ENCODE measurements at regions not wholly inside any gene's neighbourhood (a gene's known extent, or its start where the extent isn't known, plus 50 kb on each side); places are given as distances from the start of the nearest gene placed in this dataset.
A peak's percentile ranks its signal among the peaks of the same experiment; 100 is the strongest.
"Not testable (repeated sequence)": the region's sequence is repeated elsewhere in the genome, so short reads cannot be mapped to it uniquely, and the experiment has no call there.

- Histone ChIP-seq H3K9ac (ENCODE audit: low read length) (no peak overlapping the region), H3K4me3 (ENCODE audit: low read length) (no peak overlapping the region), H3K36me3 (ENCODE audit: control insufficient read depth, insufficient read depth, low read length, severe bottlenecking) (no peaks in the 10 kb centered on the region), H3K4me1 (ENCODE audit: control insufficient read depth, insufficient read depth, low read length) (no peaks in the 10 kb centered on the region), H3K9me3 (ENCODE audit: control insufficient read depth, low read length) (no peaks in the 10 kb centered on the region), H3K27me3 (replicated peaks; ENCODE audit: control insufficient read depth, insufficient read depth, low read length) (peaks cover 7% of the 10 kb centered on the region)
- DNase-seq (ENCODE audit: low read depth): no peak
Measured at GRCh38 chrX:96575011-96575410, 109.6 kb upstream of the DIAPH2 start.

GRCh38 chrX:96576368-96576767 lies 108.3 kb upstream of the DIAPH2 start:
- Histone ChIP-seq H3K4me1 (ENCODE audit: control insufficient read depth, insufficient read depth, low read length) (no peaks in the 10 kb centered on the region), H3K36me3 (ENCODE audit: control insufficient read depth, insufficient read depth, low read length, severe bottlenecking) (no peaks in the 10 kb centered on the region)

GRCh38 chrX:96578781-96579180 lies 105.9 kb upstream of the DIAPH2 start:
- no peak overlapping the region for H3K4me3 ChIP-seq (ENCODE audit: low read length)
- H3K9ac ChIP-seq (ENCODE audit: low read length): no peak overlapping the region
- no peak for DNase-seq (ENCODE audit: low read depth)
- no peaks in the 10 kb centered on the region for H3K9me3 ChIP-seq (ENCODE audit: control insufficient read depth, low read length)
- H3K4me1 ChIP-seq (ENCODE audit: control insufficient read depth, insufficient read depth, low read length): no peaks in the 10 kb centered on the region
- no peaks in the 10 kb centered on the region for H3K36me3 ChIP-seq (ENCODE audit: control insufficient read depth, insufficient read depth, low read length, severe bottlenecking)
- peaks cover 7% of the 10 kb centered on the region for H3K27me3 ChIP-seq (replicated peaks; ENCODE audit: control insufficient read depth, insufficient read depth, low read length)

More at GRCh38 chrX:96576368-96576767, 108.3 kb upstream of the DIAPH2 start:
- peak; percentile 10 for DNase-seq (ENCODE audit: low read depth)
- peaks cover 7% of the 10 kb centered on the region for H3K27me3 ChIP-seq (replicated peaks; ENCODE audit: control insufficient read depth, insufficient read depth, low read length)
- H3K4me3 ChIP-seq (ENCODE audit: low read length): no peak overlapping the region
- no peak overlapping the region for H3K9ac ChIP-seq (ENCODE audit: low read length)
- H3K9me3 ChIP-seq (ENCODE audit: control insufficient read depth, low read length): no peaks in the 10 kb centered on the region

DNA sequence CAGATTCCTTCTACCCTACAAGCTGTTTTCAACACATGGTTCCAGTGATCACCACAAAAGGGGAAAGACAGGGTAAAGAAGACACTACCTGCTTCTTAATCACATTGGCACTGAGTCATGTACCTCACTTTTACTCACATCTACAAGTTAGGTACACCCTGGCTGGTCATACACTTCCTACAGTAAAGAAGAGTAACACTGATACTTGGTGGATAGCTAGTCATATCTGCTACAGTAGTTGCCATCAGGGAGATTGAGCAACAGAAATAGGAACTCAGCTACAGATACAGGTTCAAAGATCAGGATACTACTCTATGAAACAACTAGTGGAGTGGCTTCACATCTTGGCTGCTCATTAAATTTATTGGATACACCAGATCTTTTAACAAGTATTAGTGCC lies 105.4 kb upstream of the DIAPH2 start:
- Histone ChIP-seq H3K9me3 (ENCODE audit: control insufficient read depth, low read length) (no peaks in the 10 kb centered on the region), H3K36me3 (ENCODE audit: control insufficient read depth, insufficient read depth, low read length, severe bottlenecking) (no peaks in the 10 kb centered on the region), H3K4me1 (ENCODE audit: control insufficient read depth, insufficient read depth, low read length) (no peaks in the 10 kb centered on the region), H3K27me3 (replicated peaks; ENCODE audit: control insufficient read depth, insufficient read depth, low read length) (peaks cover 7% of the 10 kb centered on the region), H3K4me3 (ENCODE audit: low read length) (no peak overlapping the region), H3K9ac (ENCODE audit: low read length) (no peak overlapping the region)
- DNase-seq (ENCODE audit: low read depth): no peak

DNA sequence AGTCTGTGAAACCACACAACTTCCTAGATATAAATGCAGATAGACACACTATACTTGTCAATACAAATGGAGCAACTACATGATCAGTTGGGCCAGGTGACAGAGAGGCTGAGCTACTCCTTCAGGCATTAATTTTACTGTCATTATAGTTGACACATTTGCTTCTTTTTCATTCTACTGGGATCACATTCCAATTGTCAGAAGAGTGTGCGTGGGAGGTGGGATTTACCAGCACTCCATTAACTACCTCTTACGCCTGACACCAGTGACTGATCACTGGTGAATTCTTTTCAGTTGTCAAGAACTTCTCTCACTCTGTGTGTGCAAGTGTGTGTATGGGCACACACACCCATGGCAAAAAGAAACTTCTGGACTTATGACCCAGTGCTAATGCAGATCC lies 94.2 kb upstream of the DIAPH2 start:
- Histone ChIP-seq H3K9me3 (ENCODE audit: control insufficient read depth, low read length) (peaks cover 10% of the 10 kb centered on the region), H3K4me1 (ENCODE audit: control insufficient read depth, insufficient read depth, low read length) (no peaks in the 10 kb centered on the region), H3K9ac (ENCODE audit: low read length) (no peak overlapping the region), H3K4me3 (ENCODE audit: low read length) (no peak overlapping the region), H3K36me3 (ENCODE audit: control insufficient read depth, insufficient read depth, low read length, severe bottlenecking) (no peaks in the 10 kb centered on the region), H3K27me3 (replicated peaks; ENCODE audit: control insufficient read depth, insufficient read depth, low read length) (peaks cover 3% of the 10 kb centered on the region)
- no peak for DNase-seq (ENCODE audit: low read depth)

DNA sequence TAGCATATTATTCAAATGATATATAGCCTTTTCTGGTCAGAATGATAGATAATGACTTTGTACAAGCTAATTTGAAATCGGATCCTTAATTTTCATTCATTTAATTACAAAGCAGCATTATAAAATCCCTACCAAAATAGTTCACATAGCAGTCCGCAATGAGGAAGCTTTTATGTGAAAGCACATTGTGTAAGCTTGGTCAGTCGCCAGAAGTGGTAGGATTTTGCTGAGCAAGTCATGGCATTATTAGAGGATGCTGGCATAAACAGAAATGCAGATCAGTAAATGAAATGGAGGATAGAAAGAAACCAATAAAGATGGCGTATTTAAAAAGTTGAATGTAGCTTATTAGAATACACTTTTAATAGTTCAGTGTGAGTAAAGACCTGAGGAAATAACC lies 93.2 kb upstream of the DIAPH2 start:
- no peaks in the 10 kb centered on the region for H3K4me1 ChIP-seq (ENCODE audit: control insufficient read depth, insufficient read depth, low read length)
- H3K36me3 ChIP-seq (ENCODE audit: control insufficient read depth, insufficient read depth, low read length, severe bottlenecking): no peaks in the 10 kb centered on the region
- peak; percentile 15 for DNase-seq (ENCODE audit: low read depth)
- H3K27me3 ChIP-seq (replicated peaks; ENCODE audit: control insufficient read depth, insufficient read depth, low read length): peaks cover 3% of the 10 kb centered on the region
- no peak overlapping the region for H3K4me3 ChIP-seq (ENCODE audit: low read length)
- H3K9me3 ChIP-seq (ENCODE audit: control insufficient read depth, low read length): peaks cover 10% of the 10 kb centered on the region
- no peak overlapping the region for H3K9ac ChIP-seq (ENCODE audit: low read length)

DNA sequence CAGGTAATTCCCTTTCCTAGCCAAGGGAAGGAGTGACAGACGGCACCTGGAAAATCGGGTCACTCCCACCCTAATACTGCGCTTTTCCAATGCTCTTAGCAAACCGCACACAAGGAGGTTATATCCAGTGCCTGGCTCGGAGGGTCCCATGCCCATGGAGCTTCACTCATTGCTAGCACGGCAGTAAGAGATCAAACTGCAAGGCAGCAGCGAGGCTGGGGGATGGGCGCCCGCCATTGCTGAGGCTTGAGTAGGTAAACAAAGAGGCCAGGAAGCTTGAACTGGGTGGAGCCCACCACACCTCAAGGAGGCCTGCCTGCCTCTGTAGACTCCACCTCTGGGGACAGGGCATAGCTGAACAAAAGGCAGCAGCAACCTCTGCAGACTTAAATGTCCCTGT lies 86.8 kb upstream of the DIAPH2 start:
- H3K36me3 ChIP-seq (ENCODE audit: control insufficient read depth, insufficient read depth, low read length, severe bottlenecking); H3K4me1 ChIP-seq (ENCODE audit: control insufficient read depth, insufficient read depth, low read length); DNase-seq (ENCODE audit: low read depth); H3K27me3 ChIP-seq (replicated peaks; ENCODE audit: control insufficient read depth, insufficient read depth, low read length); H3K4me3 ChIP-seq (ENCODE audit: low read length); H3K9ac ChIP-seq (ENCODE audit: low read length): not testable (repeated sequence)
- peaks cover 11% of the 10 kb centered on the region for H3K9me3 ChIP-seq (ENCODE audit: control insufficient read depth, low read length)

DNA sequence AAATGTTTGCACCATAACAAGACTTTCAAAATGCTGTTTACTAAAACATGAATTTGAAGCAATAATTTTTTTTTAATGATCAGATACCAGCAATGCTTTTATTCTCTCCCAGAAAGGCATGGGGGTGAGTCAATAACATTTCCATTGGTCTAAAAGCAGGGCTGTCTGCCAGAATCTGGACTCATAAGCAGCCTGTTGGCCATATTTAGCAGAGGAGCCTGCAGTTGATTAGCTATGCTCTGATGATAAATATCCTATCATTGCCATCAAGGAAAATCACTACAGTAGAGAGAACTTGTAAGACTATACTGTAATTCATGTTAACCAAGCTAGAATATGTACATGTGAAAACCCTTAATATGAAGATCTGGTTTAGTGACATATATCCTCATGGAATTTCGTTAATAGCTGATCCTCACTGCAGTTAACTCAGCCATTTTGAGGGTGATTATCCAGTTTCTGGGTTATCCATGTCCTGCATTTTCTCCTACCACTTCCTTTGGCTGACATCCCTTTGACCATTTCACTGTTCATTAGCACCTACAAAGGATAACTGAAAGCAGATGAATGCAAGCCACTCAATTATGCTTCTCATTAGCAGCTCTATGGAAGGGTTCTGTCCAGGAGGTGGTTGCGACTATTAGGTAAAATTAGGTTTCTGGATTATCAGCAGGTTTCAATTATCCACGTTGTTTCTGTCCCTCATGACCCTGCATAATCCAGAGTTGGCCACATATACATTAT lies 72.9 kb upstream of the DIAPH2 start:
- Histone ChIP-seq H3K4me3 (ENCODE audit: low read length) (no peak overlapping the region), H3K27me3 (replicated peaks; ENCODE audit: control insufficient read depth, insufficient read depth, low read length) (peaks cover 2% of the 10 kb centered on the region), H3K4me1 (ENCODE audit: control insufficient read depth, insufficient read depth, low read length) (peaks cover 14% of the 10 kb centered on the region), H3K9ac (ENCODE audit: low read length) (no peak overlapping the region), H3K9me3 (ENCODE audit: control insufficient read depth, low read length) (no peaks in the 10 kb centered on the region), H3K36me3 (ENCODE audit: control insufficient read depth, insufficient read depth, low read length, severe bottlenecking) (no peaks in the 10 kb centered on the region)
- DNase-seq (ENCODE audit: low read depth): peak; percentile 51

GRCh38 chrX:96615448-96615847 lies 69.2 kb upstream of the DIAPH2 start:
- H3K27me3 ChIP-seq (replicated peaks; ENCODE audit: control insufficient read depth, insufficient read depth, low read length): peaks cover 2% of the 10 kb centered on the region
- peak; percentile 72 for DNase-seq (ENCODE audit: low read depth)
- no peaks in the 10 kb centered on the region for H3K9me3 ChIP-seq (ENCODE audit: control insufficient read depth, low read length)
- H3K4me1 ChIP-seq (ENCODE audit: control insufficient read depth, insufficient read depth, low read length): peaks cover 14% of the 10 kb centered on the region
- H3K9ac ChIP-seq (ENCODE audit: low read length): no peak overlapping the region
- no peaks in the 10 kb centered on the region for H3K36me3 ChIP-seq (ENCODE audit: control insufficient read depth, insufficient read depth, low read length, severe bottlenecking)
- no peak overlapping the region for H3K4me3 ChIP-seq (ENCODE audit: low read length)

GRCh38 chrX:96619588-96619987 lies 65.1 kb upstream of the DIAPH2 start:
- no peak overlapping the region for H3K4me3 ChIP-seq (ENCODE audit: low read length)
- DNase-seq (ENCODE audit: low read depth): peak; percentile 49
- no peak overlapping the region for H3K9ac ChIP-seq (ENCODE audit: low read length)
- no peaks in the 10 kb centered on the region for H3K36me3 ChIP-seq (ENCODE audit: control insufficient read depth, insufficient read depth, low read length, severe bottlenecking)
- no peaks in the 10 kb centered on the region for H3K9me3 ChIP-seq (ENCODE audit: control insufficient read depth, low read length)
- H3K27me3 ChIP-seq (replicated peaks; ENCODE audit: control insufficient read depth, insufficient read depth, low read length): peaks cover 2% of the 10 kb centered on the region
- peaks cover 16% of the 10 kb centered on the region for H3K4me1 ChIP-seq (ENCODE audit: control insufficient read depth, insufficient read depth, low read length)

DNA sequence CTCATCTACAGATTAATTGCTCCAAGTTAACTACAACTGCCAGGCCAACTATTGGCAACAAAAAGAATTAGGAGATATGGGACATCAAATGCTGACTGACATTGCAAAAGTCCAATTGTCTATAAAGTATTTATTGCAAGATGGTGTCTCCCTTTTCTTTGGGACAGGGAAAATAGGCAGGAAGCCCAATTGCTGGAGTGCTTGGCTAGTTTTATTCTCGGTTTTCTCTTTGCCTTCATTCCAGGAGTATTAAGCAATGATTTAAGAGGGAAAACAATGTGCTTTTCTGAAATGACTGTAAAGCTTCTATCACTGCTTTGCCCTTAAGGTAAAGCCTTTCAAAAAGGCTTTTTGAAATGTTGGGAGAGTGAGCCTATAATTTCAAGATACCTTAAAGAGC lies 62.8 kb upstream of the DIAPH2 start:
- peaks cover 6% of the 10 kb centered on the region for H3K4me1 ChIP-seq (ENCODE audit: control insufficient read depth, insufficient read depth, low read length)
- no peaks in the 10 kb centered on the region for H3K27me3 ChIP-seq (replicated peaks; ENCODE audit: control insufficient read depth, insufficient read depth, low read length)
- H3K9me3 ChIP-seq (ENCODE audit: control insufficient read depth, low read length): no peaks in the 10 kb centered on the region
- no peak overlapping the region for H3K9ac ChIP-seq (ENCODE audit: low read length)
- H3K4me3 ChIP-seq (ENCODE audit: low read length): no peak overlapping the region
- H3K36me3 ChIP-seq (ENCODE audit: control insufficient read depth, insufficient read depth, low read length, severe bottlenecking): no peaks in the 10 kb centered on the region
- DNase-seq (ENCODE audit: low read depth): no peak
